CD4-positive, alpha-beta T cell (primary cell): ENCODE measurements at regions not wholly inside any gene's neighbourhood (a gene's known extent, or its start where the extent isn't known, plus 50 kb on each side); places are given as distances from the start of the nearest gene placed in this dataset.

Source experiments
- ATAC-seq: fragments of 200-7000 bp; cut with Tn5 transposase; one replicate; pipeline ENCODE4 v1.10.0; 2022; ENCODE audit warnings: mild to moderate bottlenecking; ENCODE audit not compliant: poor library complexity
- CTCF ChIA-PET: fragments of 350-600 bp; sonication (Branson Sonifier 250); formaldehyde crosslinking; loops from one replicate; lab custom pipeline; 2021; ENCODE audit warnings: antibody characterized with exemption, inconsistent platforms; lab: Charles Lee
- POLR2A ChIA-PET: fragments of 350-600 bp; sonication (Branson Sonifier 250); formaldehyde crosslinking; loops from one replicate; lab custom pipeline; 2021; ENCODE audit warnings: antibody characterized with exemption, inconsistent platforms; lab: Charles Lee
- DNase-seq, 14 experiments: peaks; one replicate each; pipeline ENCODE4 v3.0.0-alpha.2; 2013 to 2020; ENCODE audit warnings: mixed read lengths in 2 of 14
- H3K27ac ChIP-seq, 2 donors: one replicate each; pipeline versions ENCODE4 v1.5.1 to v1.7.0; 2013; ENCODE audit warnings: low read length in 2 of 2, low read depth in 1 of 2, mild to moderate bottlenecking in 1 of 2
- H3K27me3 ChIP-seq, 2 experiments: 1 replicate in 1 of 2; 2 replicates in 1 of 2; pipeline versions ENCODE4 v1.6.1 to v1.7.0; 2013; ENCODE audit warnings: low read length in 2 of 2, control low read depth in 1 of 2, mild to moderate bottlenecking in 1 of 2, moderate library complexity in 1 of 2; ENCODE audit not compliant: insufficient read depth in 2 of 2, control insufficient read depth in 1 of 2
- H3K36me3 ChIP-seq: one replicate; pipeline ENCODE4 v1.6.1; 2013; ENCODE audit warnings: low read length, control low read depth; ENCODE audit not compliant: insufficient read depth
- H3K4me1 ChIP-seq: one replicate; pipeline ENCODE4 v1.6.1; 2013; ENCODE audit warnings: low read length, control low read depth; ENCODE audit not compliant: insufficient read depth
- H3K4me3 ChIP-seq: one replicate; pipeline ENCODE4 v1.5.1; 2013; ENCODE audit warnings: mild to moderate bottlenecking, low read length, moderate library complexity
- H3K9me3 ChIP-seq, 2 experiments: 1 replicate in 1 of 2; 2 replicates in 1 of 2; pipeline versions ENCODE4 v1.6.1 to v1.7.0; 2013; ENCODE audit warnings: low read length in 2 of 2, mild to moderate bottlenecking in 2 of 2, control low read depth in 1 of 2, moderate library complexity in 1 of 2; ENCODE audit not compliant: control insufficient read depth in 1 of 2, insufficient read depth in 1 of 2
- H3K27ac Mint-ChIP-seq: one replicate; pipeline ENCODE4 v1.8.0; 2020; ENCODE audit warnings: mixed read lengths
- H3K27me3 Mint-ChIP-seq: one replicate; pipeline ENCODE4 v1.8.0; 2021; ENCODE audit warnings: mixed read lengths
- H3K36me3 Mint-ChIP-seq: one replicate; pipeline ENCODE4 v1.8.0; 2021; ENCODE audit warnings: low read depth, mixed read lengths
- H3K4me1 Mint-ChIP-seq: one replicate; pipeline ENCODE4 v1.8.0; 2021; ENCODE audit warnings: low read depth, mixed read lengths
- H3K4me3 Mint-ChIP-seq: one replicate; pipeline ENCODE4 v1.8.0; 2020; ENCODE audit warnings: mild to moderate bottlenecking, mixed read lengths
- H3K9me3 Mint-ChIP-seq: one replicate; pipeline ENCODE4 v1.8.0; 2020; ENCODE audit warnings: mixed read lengths
- CTCF ChIP-seq: fragments of 200-600 bp; IDR thresholded peaks from one replicate; pipeline ENCODE4 v1.8.0; 2022; ENCODE audit warnings: antibody characterized with exemption, mild to moderate bottlenecking
- intact Hi-C, 2 experiments: fragments of 100-400 bp; cut with DNase I in 1 of 2; cut with micrococcal nuclease in 1 of 2; formaldehyde crosslinking; loops; one replicate each; pipeline versions ENCODE4 v1.15.1 to v1.9.0; 2023 to 2025; cut with DNase I, micrococcal nuclease

- no peak overlapping the region for H3K4me3 Mint-ChIP-seq
- intact Hi-C loops = no loop called here
Measured at GRCh38 chr10:3224241-3224640, 51.7 kb upstream of the PITRM1 start.

GRCh38 chr10:3222626-3223025 is 50.0 kb upstream of the PITRM1 start:
- H3K9me3 Mint-ChIP-seq = no peaks in the 10 kb centered on the region
- no peak overlapping the region for H3K27ac ChIP-seq
- H3K36me3 Mint-ChIP-seq = no peaks in the 10 kb centered on the region
- H3K27me3 Mint-ChIP-seq = no peaks in the 10 kb centered on the region
- POLR2A ChIA-PET = no interaction called here
- peaks cover 9% of the 10 kb centered on the region for H3K4me1 ChIP-seq
- ATAC-seq (no peak), DNase-seq (no peak)
- CTCF ChIA-PET = no interaction called here
- H3K9me3 ChIP-seq = no peaks in the 10 kb centered on the region
- no peaks in the 10 kb centered on the region for H3K36me3 ChIP-seq
- H3K4me3 ChIP-seq = no peak overlapping the region
- no peak overlapping the region for H3K27ac Mint-ChIP-seq
- no peaks in the 10 kb centered on the region for H3K27me3 ChIP-seq
- peaks cover 2% of the 10 kb centered on the region for H3K4me1 Mint-ChIP-seq
- no peak for TF ChIP-seq CTCF
- no peak overlapping the region for H3K4me3 Mint-ChIP-seq
- intact Hi-C loops = no loop called here

More at GRCh38 chr10:3224241-3224640, 51.7 kb upstream of the PITRM1 start:
- H3K27me3 ChIP-seq = no peaks in the 10 kb centered on the region
- H3K27ac Mint-ChIP-seq = no peak overlapping the region
- CTCF ChIA-PET = no interaction called here
- ATAC-seq (no peak), DNase-seq (no peak)
- H3K36me3 ChIP-seq = no peaks in the 10 kb centered on the region
- no peaks in the 10 kb centered on the region for H3K9me3 ChIP-seq
- no peak overlapping the region for H3K27ac ChIP-seq
- H3K4me3 ChIP-seq = no peak overlapping the region
- no peaks in the 10 kb centered on the region for H3K9me3 Mint-ChIP-seq
- POLR2A ChIA-PET = no interaction called here
- no peaks in the 10 kb centered on the region for H3K36me3 Mint-ChIP-seq
- TF ChIP-seq CTCF = no peak
- H3K4me1 ChIP-seq = peaks cover 25% of the 10 kb centered on the region
- H3K27me3 Mint-ChIP-seq = no peaks in the 10 kb centered on the region
- H3K4me1 Mint-ChIP-seq = peaks cover 13% of the 10 kb centered on the region
